Skeletal muscle cell (primary cell): ENCODE measurements at regions not wholly inside any gene's neighbourhood (a gene's known extent, or its start where the extent isn't known, plus 50 kb on each side); places are given as distances from the start of the nearest gene placed in this dataset.
"Not testable (repeated sequence)": the region's sequence is repeated elsewhere in the genome, so short reads cannot be mapped to it uniquely, and the experiment has no call there.

Source experiments
- DNase-seq: peaks from one replicate; pipeline ENCODE4 v3.0.0-alpha.2; 2010; ENCODE audit warnings: low read depth
- H3K4me3 ChIP-seq: 2 replicates; pipeline ENCODE4 v1.5.1; 2011; ENCODE audit warnings: low read depth, mild to moderate bottlenecking, control low read depth, low read length, moderate library complexity

DNA sequence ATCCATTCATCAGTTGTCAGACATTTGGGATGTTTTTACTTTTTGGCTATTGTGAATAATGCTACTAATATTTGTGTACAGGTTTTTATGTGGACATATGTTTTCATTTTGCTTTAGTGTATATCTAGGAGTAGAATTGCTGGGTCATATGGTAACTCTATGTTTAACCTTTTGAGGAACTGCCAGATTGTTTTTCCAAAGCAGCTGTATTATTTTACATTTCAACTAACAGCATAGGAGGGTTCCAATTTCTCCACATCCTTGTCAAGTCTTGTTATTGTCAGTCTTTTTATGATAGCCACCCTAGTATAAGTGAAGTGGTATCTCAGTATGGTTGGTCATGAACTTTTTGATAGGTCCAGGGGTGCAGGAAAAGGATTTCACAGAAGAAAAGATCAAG, 114.5 kb upstream of the FAM9C start:
- no peak overlapping the region for H3K4me3 ChIP-seq
- DNase-seq, result no peak

DNA sequence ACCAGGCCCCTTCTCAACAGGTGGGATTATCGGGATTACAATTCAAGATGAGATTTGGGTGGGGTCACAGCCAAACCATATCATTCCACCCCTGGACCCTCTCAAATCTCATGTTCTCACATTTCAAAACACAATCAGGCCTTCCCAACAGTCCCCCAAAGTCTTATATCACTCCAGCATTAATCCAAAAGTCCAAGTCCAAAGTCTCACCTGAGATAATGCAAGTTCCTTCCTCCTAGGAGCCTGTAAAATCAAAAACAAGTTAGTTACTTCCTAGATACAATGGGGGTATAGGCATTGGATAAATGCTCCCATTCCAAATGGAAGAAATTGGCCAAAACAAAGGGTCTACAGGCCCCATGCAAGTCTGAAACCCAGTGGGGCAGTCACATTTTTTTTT, 111.1 kb upstream of the FAM9C start:
- not testable (repeated sequence) for H3K4me3 ChIP-seq, DNase-seq

DNA sequence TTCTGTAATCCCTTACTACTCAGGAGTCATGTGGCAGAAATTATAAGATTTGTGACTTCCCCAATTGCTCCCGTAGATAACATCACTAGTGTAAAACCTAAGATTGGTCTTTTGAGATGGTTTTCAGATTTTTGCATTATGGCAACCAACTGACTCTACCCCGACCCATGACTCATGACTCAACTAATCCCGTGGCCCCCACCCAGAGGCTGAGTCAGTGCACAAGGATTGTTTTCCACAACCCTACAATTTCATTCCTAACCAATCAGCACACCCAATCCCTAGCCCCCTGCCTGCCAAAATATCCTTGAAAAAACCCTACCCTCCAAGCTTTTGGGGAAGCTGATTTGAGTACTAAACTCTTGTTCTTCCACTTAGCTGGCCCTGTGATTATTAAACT, 109.4 kb upstream of the FAM9C start:
- no peak for DNase-seq
- H3K4me3 ChIP-seq, result no peak overlapping the region

DNA sequence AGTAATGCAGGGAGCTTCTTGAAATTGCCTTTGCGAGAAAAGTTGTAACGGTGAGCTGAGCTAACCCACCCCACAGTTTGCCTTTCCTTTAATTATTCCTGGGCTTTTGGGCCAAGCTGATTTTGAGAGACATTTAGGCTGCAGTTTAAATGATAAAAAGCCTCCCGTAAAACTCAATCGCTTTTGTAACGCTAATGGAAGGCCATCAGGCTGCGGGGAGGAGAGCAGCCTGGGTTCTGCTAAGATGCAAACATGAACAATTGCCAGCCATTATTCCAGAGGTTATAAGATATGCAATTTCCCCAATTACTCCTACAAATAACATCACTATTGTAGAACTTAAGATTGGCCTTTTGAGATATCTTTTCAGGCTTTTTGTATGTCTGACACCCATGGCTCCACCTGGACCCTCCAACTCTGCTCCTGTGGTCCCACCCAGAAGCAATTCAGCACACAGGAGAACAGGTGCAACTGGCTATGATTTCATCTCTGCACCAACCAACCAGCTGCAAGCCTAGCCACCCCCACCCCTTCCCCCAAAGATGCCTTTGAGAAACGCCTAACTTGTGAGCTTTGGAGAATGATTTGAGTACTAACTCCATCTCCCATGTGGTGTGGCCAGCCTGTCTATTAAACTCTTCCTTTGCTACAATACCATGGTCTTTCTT, 108.2 kb upstream of the FAM9C start:
- H3K4me3 ChIP-seq, result no peak overlapping the region
- no peak for DNase-seq

DNA sequence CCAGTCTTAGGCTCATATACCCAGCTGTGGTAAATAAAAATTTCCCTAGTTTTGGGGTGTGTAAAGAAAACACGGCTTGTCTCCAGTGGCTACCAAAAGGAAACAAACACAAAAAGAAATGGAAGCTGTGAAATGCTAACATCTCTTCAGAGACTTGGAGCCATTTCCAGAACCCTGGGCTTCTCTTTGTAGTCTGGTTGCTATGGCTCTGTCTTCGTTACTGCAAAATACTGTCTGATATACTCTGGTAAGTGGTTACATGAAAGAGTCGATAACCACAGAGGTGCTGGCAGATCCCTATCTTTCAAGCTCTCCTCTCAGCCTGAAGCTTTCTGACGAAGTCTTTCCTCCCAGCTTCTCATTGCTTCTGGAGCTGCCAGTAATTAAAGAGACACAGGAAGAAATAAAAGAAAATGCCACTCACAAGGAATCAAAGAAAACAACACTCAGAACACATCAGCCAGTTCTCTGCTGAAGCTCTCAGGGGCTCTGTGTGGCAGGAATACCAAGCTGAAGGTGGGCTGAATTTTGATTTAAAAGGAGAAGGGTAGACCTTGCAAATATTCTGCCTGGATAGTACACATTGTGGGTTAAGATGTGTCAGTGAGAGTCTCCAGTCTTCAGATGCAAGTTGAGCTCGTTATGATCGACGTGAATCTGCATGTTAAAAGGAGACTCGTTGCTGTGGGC, 107.6 kb upstream of the FAM9C start:
- DNase-seq, result no peak

DNA sequence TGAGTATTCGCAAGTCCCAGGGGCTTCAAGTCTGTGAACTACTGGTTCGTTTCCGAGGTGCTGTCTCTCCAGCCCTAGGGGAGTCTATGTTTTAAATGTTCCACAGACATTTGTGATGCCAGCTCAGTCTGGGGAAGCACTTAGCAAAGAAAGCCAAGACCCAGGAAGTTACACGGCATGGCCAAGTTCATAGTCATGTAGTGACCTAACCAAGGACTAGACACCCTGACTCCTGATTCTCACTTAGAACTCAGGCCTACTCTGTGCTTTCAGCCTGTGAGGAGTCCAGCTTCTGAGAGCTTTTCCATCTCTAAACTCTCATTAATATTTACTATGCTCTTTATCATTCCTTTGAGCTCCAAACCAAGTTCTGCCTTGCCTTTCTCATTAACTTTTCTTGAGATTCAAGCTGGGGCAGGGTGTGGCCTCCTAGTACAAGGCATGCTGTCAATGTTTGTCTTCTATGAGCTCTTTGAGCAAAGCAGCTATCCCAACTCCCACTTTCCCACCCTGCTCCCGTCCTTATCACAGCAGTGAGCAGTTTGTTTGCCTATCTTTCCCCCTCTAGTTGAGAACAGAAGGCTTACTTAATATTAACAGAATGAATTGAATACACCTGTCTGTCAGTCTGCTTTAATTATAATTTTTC, 105.4 kb upstream of the FAM9C start:
- H3K4me3 ChIP-seq, result no peak overlapping the region
- no peak for DNase-seq

More for the DNA sequence above, 107.6 kb upstream of the FAM9C start:
- H3K4me3 ChIP-seq, result no peak overlapping the region

- DNase-seq, result no peak
- H3K4me3 ChIP-seq, result no peak overlapping the region
Observed at GRCh38 chrX:13147733-13148132, 103.3 kb upstream of the FAM9C start.

DNA sequence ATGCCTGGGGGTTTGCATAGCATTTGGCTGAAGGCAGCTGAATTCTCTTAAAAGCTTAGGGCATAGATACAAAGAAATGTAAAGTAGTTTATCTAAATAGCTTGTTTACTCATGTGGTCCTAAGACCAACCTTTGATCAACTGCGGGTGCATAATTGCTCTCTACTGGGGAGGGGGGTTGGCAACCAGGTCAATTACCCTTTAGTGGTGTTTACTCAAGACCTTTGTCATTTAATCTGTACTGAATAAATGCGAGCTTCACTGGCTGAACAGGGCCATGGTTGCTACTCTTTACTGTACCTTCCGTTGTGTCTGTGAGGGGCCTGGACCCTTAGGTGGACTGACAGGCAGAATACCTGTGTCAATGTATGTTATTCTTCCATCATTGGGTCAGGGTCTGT, 102.7 kb upstream of the FAM9C start:
- H3K4me3 ChIP-seq, result no peak overlapping the region
- no peak for DNase-seq

GRCh38 chrX:13144927-13145655, 100.7 kb upstream of the FAM9C start:
- H3K4me3 ChIP-seq, result no peak overlapping the region
- no peak for DNase-seq

DNA sequence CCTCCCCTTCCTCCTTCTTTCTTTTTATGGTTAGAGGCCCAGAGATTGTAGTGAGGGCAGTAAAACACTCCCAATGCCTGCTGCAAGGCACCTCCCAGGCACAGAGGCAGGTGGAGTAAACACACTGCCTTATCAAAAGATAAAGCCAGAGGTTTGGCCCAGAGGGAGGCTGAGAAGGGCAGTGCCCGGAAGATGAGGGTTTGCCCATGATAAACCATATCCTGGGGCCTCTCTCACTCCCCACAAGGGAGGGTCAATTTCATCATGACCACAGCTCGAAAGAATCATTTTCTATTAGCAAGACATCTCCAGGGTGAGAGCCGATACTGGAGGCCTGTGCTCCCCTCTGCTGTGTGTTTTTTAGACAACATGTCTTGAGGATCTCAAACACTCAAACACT, 98.5 kb upstream of the FAM9C start:
- DNase-seq, result no peak
- H3K4me3 ChIP-seq, result no peak overlapping the region

DNA sequence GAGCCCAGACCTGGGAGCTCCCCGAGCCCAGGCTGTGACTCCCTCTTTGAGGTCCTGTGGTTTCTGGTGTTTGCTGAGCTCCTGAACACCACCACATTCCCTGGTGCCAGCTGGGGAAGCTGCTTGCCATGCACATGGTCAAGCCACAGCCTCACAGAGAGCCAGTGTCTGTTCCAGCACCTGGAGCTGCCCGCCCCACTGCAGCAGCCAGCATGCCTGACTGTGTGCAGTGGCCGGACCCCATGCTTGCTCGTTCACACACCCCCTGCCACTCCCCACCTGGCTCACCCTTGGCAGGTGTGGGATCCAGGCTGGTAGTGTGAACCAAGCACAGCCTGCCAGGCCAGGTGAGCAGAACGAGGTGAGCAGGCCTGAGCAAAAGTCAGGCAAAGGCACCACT, 95.6 kb upstream of the FAM9C start:
- no peak for DNase-seq

DNA sequence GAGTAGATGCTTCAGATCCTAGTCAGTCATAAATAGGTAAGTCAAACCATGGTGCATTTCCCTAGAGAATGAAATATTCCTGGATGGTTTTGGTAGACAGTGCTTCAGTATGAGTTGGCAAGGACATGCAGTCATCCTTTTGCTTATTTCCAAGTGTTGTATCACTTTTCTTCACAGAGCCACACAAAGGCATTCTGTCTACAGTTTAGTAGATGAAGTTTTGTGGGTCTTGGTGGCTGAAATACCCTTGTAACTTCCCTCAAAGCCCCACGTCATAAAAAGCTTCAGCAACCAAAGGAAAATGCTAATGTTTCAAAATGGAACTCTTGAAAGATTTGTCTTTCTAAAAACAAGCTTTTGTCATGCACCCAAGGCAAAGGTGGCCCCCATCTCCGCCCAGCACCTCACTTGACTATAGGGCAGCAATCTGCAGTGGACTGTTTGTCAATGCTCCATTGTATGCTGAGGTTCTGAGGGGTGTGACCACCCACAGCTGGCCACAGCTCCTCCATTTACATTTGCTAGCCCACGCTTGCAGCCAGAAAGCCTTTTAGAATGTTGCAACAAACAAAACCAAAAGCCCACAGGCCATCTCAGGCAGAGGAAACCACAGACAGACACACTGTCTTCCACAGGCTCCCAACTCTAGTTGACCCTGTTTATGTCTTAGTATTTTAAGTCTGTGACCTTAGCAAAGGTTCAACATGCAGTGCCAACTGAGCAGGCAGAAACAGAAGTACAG, 87.1 kb upstream of the FAM9C start:
- DNase-seq, result no peak
- H3K4me3 ChIP-seq, result no peak overlapping the region

More for the DNA sequence above, 95.6 kb upstream of the FAM9C start:
- H3K4me3 ChIP-seq, result no peak overlapping the region

- no peak overlapping the region for H3K4me3 ChIP-seq
- no peak for DNase-seq
Observed at GRCh38 chrX:13130816-13131215, 86.4 kb upstream of the FAM9C start.

DNA sequence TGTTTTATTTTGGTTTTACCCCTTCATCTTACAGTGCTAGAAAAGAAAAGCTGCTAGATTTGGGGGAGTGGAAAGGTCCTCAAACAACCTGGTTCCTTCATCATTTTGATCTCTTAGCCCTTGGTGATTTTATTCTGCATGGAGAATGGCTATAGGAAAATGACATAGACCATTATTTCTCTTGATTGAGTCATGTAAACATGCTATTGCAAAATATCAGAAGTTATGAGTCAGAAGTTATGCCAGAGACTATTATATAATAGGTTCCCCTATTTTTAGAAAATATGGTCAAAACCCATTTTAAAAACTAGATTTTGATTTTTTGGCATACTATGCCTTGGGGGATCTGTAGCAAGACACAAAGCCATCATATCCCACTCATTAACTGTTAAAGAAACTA, 83.7 kb upstream of the FAM9C start:
- no peak overlapping the region for H3K4me3 ChIP-seq
- DNase-seq, result no peak

GRCh38 chrX:13126775-13127174, 82.4 kb upstream of the FAM9C start:
- H3K4me3 ChIP-seq, result no peak overlapping the region
- no peak for DNase-seq

DNA sequence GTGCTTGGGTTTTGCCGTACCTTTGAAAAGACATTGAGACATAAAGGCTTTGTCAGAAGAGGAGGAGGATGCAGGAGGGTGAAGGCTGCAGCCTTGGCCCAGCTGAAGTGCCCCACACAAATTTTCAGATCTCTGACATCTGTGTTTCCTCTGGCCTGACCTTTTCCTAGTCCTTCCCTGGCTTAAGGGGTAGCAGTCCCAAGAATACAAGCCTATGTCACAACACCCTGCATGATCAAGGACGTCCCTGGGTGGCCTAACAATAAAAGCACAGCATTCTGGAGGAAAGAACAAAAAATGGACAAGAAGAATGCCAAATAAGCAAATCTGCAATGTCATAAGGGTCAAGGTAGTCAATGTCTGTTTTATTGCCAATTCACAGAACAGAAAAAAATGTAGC, 80.8 kb upstream of the FAM9C start:
- no peak for DNase-seq
- no peak overlapping the region for H3K4me3 ChIP-seq

- H3K4me3 ChIP-seq, result no peak overlapping the region
- DNase-seq, result no peak
Observed at GRCh38 chrX:13123857-13124345, 79.5 kb upstream of the FAM9C start.

DNA sequence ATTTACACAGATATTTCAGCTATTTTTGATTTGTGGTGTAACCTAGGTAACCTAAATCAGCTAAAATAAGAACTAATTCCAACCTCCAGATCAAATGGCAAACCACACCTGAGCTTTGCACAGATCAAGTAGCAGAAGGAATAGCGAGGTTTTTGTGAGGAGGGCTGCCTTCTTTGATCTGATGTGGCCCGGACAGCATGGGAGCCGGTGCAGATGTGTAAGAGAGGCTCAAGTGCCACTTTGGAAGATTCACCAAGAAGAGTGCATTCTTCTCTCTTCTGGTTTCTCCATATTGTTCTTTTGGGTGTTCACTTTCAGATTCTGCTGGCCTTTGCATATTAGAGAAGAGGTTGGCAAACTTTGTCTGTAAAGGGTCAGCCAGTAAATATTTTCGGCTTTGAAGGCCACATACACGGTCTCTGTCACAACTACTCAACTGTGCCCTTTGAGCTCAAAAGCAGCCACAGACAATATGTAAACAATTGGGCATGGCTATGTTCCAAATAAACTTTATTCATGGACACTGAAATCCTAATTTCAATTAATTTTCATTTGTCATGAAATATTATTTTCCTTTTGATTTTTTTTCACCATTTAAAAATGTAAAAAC, 78.9 kb upstream of the FAM9C start:
- DNase-seq, result no peak
- H3K4me3 ChIP-seq, result no peak overlapping the region

DNA sequence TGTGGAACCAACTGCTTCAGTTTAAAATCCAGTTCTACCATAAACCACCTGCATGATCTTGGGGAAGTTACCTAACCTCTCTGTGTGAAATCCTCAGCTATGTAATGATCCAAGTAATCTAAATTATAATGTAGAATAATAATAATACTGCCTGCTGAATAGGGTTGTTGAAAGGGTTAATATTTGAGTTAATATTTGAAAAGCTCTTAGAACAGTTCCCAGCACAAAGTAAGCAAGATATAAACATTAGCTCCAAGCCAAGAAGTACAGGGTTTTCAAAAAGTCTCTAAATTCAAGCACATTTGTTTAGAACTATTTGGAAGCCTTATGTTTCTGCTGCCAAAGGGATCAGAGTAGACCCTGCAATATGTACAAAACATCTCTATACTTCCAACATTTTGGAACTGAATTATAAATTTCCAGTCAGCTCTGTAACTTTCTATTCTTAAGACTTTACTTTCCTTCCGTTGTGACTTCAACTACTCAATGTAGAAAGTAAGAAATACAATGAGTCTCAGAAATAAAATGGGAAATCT, 76.7 kb upstream of the FAM9C start:
- DNase-seq, result no peak
- H3K4me3 ChIP-seq, result no peak overlapping the region
